GM19324 (cell line): ENCODE measurements at regions not wholly inside any gene's neighbourhood (a gene's known extent, or its start where the extent isn't known, plus 50 kb on each side); places are given as distances from the start of the nearest gene placed in this dataset.
"Not testable (repeated sequence)": the region's sequence is repeated elsewhere in the genome, so short reads cannot be mapped to it uniquely, and the experiment has no call there.

Source experiments
- ATAC-seq: cut with Tn5 transposase; IDR thresholded peaks from one replicate; pipeline ENCODE4 v1.9.1; 2021; ENCODE audit warnings: mild to moderate bottlenecking, moderate library complexity; ENCODE audit not compliant: unreplicated experiment, low FRiP score

DNA sequence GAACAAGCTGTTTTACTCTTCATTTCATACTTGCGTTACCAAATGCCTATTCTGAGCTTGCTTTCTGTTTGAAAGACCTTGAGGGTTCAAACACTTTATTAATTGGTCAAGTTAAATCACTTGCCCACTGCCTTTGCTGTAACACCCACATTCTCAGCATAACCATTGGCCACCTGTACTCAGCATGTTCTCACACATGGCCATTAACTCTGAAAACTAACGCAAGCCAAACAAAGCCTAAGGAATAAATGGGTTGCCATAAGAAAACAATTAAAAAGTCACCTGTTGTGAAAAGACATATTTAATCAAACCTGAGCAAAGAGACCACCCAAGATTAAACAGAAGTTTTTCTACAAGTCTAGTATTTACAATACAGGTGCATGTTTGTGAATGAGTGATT, 517.2 kb upstream of the SPRY2 start:
- no peak for ATAC-seq

DNA sequence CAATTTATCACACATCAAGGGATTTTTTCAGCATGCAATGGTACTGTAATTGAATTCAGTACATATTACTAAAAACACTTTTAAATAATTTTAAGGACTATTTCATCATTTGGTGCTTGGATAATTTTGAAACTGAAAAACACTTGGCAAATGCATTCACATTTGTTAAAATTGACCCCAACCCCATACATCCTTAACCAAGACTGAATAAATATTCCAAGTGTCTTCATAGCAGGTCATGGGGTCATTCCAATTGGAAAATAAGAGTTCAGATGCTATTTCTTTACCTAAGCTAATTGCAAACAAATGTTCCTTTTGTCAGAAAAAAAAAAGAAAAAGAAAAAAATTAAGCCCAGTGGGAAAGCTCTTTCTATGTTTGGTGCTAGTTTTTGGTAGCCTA, 516.4 kb upstream of the SPRY2 start:
- ATAC-seq = no peak

DNA sequence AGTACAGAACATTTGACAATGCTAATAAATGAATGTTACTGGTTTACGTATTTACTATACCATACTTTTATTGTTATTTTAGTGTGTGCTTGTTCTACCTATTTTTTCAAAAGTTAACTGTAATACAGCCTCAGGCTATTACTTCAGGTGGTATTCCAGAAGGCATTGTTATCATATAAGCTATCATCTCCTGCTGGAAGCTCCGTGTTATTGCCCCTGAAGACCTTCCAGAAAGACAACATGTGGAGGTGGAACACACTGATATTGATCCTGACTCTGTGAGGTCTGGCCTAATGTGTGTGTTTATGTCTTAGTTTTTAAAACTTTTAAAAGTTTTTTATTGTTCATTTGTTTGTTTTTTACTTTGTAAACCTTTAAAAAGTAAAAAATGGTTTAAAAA, 509.8 kb upstream of the SPRY2 start:
- no peak for ATAC-seq

DNA sequence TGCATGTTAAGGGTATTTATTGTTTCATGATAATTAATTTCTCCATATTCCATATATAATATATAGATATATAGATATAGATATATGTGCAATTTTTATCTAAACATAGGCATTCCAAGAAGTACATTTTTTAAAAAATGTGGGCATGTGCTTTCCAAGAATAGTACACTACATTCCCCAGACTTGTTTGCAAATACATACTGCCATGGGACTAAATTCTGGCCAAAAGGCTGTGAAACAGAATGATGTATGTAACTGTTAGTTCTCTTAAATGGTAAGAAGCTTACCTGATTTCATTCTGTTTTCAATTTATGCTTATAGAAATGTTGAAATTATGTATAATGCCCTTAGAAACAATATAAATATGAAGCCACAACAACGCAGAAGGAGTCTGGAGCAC, 503.2 kb upstream of the SPRY2 start:
- ATAC-seq = no peak

DNA sequence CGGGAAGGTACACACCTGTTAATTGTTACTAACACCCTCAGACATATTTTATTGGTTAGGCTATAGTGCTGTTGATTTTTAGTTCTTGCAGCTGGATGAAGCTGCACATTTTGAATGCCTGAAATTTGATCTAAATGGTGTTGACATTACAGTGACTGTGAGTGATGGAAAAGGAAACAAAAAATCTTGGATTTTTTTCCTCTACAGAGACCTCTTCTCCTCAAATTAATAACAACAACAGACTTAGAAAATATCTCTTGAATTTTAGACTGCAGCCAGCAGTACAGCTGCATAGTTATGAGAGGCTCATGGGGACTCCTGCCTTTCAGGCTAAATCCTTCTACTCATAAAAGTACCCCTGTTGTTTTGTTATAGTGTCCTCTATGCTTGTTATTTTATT, 500.5 kb upstream of the SPRY2 start:
- no peak for ATAC-seq

DNA sequence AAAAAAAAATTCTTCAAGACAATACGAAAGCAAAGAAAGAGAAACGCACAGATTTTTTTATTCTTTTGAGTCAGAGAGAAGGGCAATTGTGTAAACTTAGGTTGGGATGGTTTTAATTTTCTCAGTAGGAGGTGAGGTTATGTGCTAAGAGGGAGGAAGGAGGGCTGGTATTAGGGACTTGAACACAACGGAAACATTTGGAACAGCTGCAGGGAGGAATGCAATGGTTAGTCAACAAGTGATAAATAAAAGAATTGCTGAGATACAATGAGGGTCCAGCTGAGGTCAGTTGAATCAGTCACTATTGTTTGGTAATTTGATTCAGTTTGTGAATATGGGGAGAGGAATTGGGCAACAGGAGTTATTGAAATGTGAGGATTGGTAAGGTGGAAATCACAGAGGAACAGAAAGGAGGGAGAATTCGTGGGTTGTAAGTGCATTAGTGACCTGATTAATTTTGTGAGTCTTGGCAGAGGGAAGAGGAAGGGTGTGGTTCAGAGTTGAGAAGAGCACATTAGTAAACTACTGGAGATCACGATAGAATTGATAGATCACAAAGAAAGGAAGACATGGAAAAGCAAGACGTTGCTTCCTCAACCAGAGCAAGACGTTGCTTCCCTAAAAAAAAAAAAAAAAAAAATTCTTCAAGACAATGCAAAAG, 499.5 kb upstream of the SPRY2 start:
- ATAC-seq = no peak

GRCh38 chr13:80835902-80836301, 495.0 kb upstream of the SPRY2 start:
- ATAC-seq = no peak

DNA sequence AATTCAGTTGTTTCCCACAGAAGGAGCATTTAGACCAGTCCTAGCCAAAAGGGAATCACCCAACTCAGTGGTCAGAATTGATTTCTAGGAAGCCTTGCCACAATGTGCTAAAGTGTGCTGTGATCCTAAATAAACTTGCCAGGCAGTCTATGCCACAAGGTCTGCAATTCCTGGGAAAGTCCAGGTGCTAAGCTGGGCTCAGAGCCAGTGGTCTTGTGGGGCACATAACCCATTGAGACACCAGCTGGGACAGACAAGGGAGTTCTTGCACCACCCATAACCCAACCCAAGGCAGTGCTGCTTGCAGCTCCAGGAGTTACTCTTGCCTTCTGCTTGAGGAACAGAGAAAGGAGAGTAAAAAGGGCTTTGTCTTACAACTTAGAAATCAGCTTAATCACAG, 489.5 kb upstream of the SPRY2 start:
- ATAC-seq = no peak

DNA sequence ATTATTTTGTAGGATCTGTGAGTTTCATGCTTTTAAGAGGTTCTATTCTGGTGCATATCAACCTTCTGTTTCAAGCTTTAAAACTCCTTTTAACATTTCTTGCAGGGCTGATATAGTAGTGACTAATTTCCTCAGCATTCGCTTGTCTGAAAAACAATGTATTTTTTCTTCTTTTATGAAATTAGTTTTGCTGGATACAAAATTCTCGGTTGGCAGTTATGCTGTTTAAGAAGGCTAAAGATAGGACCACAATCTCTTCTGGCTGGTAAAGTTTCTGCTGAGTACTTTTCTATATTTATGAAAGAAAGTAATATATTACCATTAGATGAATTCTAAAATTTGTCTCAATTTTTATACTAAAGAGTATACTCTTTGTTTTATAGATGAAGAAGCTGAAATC, 487.8 kb upstream of the SPRY2 start:
- no peak for ATAC-seq

- no peak for ATAC-seq
These were observed 484.4 kb upstream of the SPRY2 start for GRCh38 chr13:80825276-80825675.

- no peak for ATAC-seq
These were observed 483.3 kb upstream of the SPRY2 start for GRCh38 chr13:80824229-80824628.

DNA sequence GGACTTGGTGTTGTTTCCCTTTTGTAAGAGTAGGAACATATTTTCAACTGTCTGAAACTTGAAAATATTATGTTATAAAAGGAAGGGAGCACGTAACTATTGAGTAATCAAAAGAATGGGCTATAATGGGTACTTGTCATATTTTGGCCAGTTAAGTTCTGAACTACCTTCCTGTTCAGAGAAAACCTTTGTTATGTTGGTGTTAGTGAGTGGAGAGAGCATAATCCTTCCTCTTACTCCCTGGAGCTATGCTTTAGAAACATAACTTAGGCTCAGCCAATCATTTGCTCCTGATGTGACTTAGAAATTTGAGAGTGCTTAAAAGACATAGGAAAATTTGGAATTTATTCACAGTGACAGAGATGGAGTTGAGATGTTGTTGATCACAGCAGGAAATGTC, 482.5 kb upstream of the SPRY2 start:
- no peak for ATAC-seq

DNA sequence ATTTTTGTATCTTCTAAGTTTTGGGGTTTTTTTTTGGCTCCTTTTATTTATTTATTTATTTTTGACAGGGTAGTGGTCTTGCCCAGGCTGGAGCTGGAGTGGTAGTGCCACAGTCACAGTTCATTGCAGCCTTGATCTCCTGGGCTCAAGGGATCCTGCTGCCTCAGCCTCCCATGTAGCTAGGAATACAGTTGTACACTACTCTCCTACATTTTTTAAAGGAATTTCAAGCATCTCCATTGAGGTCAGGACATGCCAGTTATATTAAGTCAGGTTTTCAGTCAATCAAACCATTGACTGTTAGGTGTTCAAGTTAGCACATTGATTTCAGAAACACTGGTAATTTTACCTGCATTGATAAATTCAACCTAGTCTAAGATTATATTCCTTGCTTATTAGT, 480.5 kb upstream of the SPRY2 start:
- no peak for ATAC-seq

- ATAC-seq = no peak
These were observed 477.1 kb upstream of the SPRY2 start for GRCh38 chr13:80817979-80818378.

DNA sequence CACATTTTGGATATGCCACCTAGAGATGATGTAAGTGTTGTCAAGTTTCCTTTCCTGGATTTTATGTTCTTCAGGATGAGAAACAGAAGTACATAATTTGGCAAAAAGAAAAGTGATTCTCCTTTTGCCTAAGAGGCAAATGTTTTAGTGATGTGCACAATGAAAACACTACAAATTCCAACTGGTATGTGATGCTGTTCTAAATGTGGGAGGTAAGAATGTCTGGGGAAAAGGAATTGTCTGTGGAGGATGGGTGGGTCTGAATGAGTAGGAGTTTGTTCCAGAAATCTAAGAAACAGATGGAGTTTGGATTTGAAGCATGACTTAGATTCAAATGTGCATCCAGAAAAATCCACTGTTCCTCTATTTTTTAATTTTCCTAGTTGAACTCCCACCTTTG, 473.6 kb upstream of the SPRY2 start:
- ATAC-seq = no peak

- not testable (repeated sequence) for ATAC-seq
These were observed 469.4 kb upstream of the SPRY2 start for GRCh38 chr13:80810294-80810693.

- no peak for ATAC-seq
These were observed 462.0 kb upstream of the SPRY2 start for GRCh38 chr13:80802946-80803345.

DNA sequence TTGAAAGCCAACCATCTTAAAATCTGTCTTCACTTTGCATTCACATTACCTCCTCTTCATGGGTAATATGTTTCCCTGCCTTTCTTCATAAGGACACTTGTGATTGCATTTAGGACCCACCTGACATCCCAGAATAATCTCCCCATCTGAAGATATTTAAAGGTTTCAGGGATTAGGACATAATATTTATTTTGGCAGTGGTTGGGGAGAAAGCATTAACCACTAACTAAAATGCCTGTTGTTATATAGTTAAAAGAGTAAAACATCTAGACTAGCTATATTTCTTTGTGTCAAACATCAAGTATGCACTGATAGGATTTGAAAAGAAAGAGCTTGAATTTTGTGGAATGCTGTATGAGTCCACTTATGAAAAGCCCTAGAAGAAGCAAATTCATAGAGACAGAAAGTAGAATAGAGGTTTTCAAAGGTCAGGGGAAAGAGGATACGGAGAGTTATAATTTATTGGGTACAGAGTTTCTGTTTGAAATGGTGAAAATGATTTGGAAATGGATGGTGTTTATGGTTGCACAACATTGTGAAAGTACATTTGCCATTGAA, 457.7 kb upstream of the SPRY2 start:
- no peak for ATAC-seq

GRCh38 chr13:80787604-80788003, 446.7 kb upstream of the SPRY2 start:
- no peak for ATAC-seq

DNA sequence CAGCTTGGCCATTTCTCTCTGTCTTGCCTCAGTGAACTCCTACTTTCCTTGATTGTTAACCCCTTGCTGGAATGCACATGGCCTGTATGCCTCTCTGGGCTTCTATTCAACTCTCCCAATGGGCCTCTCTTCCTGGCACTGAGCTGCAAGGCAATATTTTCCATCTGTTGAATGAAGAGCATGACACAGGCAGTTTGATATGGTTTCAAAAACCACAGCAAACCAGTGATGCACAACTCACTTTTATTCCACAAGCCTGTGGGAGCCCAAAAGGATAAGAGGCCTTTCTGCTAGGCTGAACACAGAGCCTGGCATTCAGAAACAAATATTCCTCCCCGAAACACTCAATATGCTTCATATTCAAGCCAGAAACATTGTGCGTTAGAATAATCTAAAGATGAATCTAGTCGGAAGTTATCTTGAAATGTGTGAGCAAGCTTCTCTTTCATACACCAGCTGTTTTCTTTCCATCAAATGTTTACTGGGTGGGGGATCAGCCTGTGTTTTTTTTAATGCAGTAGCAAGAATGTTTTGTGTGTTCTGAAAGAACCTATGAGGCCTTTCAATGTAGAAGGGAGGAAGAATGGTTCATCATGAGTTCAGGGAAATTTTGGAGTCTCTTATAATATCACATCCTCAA, 443.1 kb upstream of the SPRY2 start:
- no peak for ATAC-seq

DNA sequence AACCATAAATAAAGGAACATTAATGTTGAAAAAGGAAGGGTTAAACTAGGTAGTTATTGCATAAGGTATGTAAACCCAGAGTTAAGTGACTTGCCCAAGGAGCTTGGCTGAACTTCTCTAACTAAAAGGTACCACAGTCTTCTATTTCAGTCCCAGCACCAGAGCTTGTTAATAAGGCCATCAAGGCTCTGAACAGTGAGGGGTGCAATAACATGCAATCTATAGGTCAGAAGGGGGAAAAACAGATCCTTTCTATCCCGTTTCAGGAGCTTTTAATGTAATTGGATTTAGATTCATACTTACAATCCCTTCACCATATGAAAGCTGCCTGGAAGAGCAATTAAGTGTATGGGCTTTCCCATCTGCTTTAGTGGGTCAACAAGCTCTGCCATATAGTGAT, 441.5 kb upstream of the SPRY2 start:
- no peak for ATAC-seq

DNA sequence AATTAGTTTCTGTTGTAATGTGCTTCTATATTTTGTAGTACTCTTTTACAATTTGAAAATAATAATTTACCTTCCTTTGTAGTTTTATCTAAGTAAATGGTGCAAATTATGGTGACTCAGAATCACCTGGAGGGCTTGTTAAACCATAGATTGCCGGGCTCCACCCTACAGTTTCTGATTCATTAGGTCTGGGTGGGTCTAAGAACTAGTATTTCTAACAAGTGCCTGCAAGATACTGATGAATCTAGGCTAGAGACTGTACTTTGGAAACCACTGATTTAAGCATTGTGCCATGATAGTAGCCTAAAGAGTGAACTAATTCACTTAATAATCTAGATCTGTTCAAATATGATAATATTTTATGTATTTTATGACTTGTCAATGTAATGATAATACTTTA, 437.4 kb upstream of the SPRY2 start:
- no peak for ATAC-seq
